Endodermal cell (in vitro differentiated cells): ENCODE measurements at regions not wholly inside any gene's neighbourhood (a gene's known extent, or its start where the extent isn't known, plus 50 kb on each side); places are given as distances from the start of the nearest gene placed in this dataset.

Experiments
- DNase-seq: peaks from one replicate; pipeline ENCODE4 v3.0.0-alpha.2; 2017
- H3K27ac ChIP-seq: 2 replicates; pipeline ENCODE4 v1.5.1; 2013; ENCODE audit warnings: mild to moderate bottlenecking, low read depth, low read length, moderate library complexity
- H3K27me3 ChIP-seq: 2 replicates; pipeline ENCODE4 v1.6.1; 2013; ENCODE audit warnings: mild to moderate bottlenecking, low read length, moderate library complexity; ENCODE audit not compliant: insufficient read depth, control insufficient read depth, poor library complexity, severe bottlenecking
- H3K36me3 ChIP-seq: 2 replicates; pipeline ENCODE4 v1.7.0; 2013; ENCODE audit warnings: mild to moderate bottlenecking, low read length, moderate library complexity; ENCODE audit not compliant: control insufficient read depth, insufficient read depth
- H3K4me1 ChIP-seq: one replicate; pipeline ENCODE4 v1.7.0; 2013; ENCODE audit warnings: low read length; ENCODE audit not compliant: control insufficient read depth, insufficient read depth
- H3K4me3 ChIP-seq: 2 replicates; pipeline ENCODE4 v1.5.1; 2013; ENCODE audit warnings: mild to moderate bottlenecking, low read length, moderate library complexity
- H3K9ac ChIP-seq: 2 replicates; pipeline ENCODE4 v1.6.1; 2013; ENCODE audit warnings: mild to moderate bottlenecking, low read length, moderate library complexity; ENCODE audit not compliant: poor library complexity, severe bottlenecking; ENCODE audit errors: extremely low read depth
- H3K9me3 ChIP-seq: 2 replicates; pipeline ENCODE4 v1.6.1; 2013; ENCODE audit warnings: mild to moderate bottlenecking, low read length, moderate library complexity; ENCODE audit not compliant: control insufficient read depth
- H3K27ac Mint-ChIP-seq: 2 replicates; pipeline ENCODE4 v1.8.0; 2020; ENCODE audit warnings: mixed read lengths
- H3K27me3 Mint-ChIP-seq: 2 replicates; pipeline ENCODE4 v1.8.0; 2021; ENCODE audit warnings: mild to moderate bottlenecking, mixed read lengths; ENCODE audit not compliant: insufficient read depth
- H3K36me3 Mint-ChIP-seq: 2 replicates; pipeline ENCODE4 v1.8.0; 2020; ENCODE audit warnings: low read depth, mixed read lengths
- H3K4me1 Mint-ChIP-seq: 2 replicates; pipeline ENCODE4 v1.8.0; 2020; ENCODE audit warnings: mixed read lengths
- H3K4me3 Mint-ChIP-seq: 2 replicates; pipeline ENCODE4 v1.8.0; 2020; ENCODE audit warnings: mild to moderate bottlenecking, moderate library complexity, mixed read lengths
- H3K9me3 Mint-ChIP-seq: 2 replicates; pipeline ENCODE4 v1.8.0; 2020; ENCODE audit warnings: mild to moderate bottlenecking, mixed read lengths
- WGBS, 2 experiments: methylation state at CpG; one replicate each; pipeline versions ENCODE4 v1.1.5 to v1.1.7; 2013; ENCODE audit warnings: missing lambda C conversion rate in 2 of 2, mixed read lengths in 1 of 2; ENCODE audit not compliant: insufficient coverage in 1 of 2, insufficient read length in 1 of 2; 5-methylcytosine and 5-hydroxymethylcytosine counted together
- TF ChIP-seq, protein P1 (sequence below): fragments of 200-600 bp; sonication (generic); conservative IDR thresholded peaks from 2 replicates; pipeline ENCODE4 v1.5.0; 2021; ENCODE audit warnings: antibody characterized with exemption, mild to moderate bottlenecking

DNA sequence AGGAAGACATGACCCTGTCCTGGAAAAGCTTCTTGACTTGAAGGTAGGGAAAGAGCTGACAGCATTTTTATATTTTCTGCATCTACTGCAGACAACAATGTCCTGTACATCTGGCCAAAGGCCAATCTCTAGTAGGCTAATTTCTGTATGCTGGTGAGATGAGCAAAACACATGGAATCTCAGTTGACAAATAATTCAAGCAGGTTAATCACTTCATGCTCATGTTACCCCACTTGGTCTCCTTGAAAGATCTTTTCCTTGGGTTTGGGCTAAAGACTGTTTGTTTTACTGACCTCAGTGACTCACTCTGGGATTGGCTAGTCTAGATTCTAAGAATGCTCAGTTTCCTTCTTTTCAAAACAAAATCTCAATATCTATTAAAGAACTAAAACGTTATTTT lies 298.8 kb downstream of the LMO7 start:
- H3K4me1 Mint-ChIP-seq, result no peaks in the 10 kb centered on the region
- no peak overlapping the region for H3K9ac ChIP-seq
- no peaks in the 10 kb centered on the region for H3K36me3 ChIP-seq
- DNase-seq, result no peak
- H3K9me3 Mint-ChIP-seq, result no peaks in the 10 kb centered on the region
- no peaks in the 10 kb centered on the region for H3K9me3 ChIP-seq
- no peaks in the 10 kb centered on the region for H3K4me1 ChIP-seq
- H3K27me3 Mint-ChIP-seq, result no peaks in the 10 kb centered on the region
- no peak overlapping the region for H3K4me3 ChIP-seq
- H3K4me3 Mint-ChIP-seq, result no peak overlapping the region
- H3K36me3 Mint-ChIP-seq, result no peaks in the 10 kb centered on the region
- TF ChIP-seq, protein P1, sequence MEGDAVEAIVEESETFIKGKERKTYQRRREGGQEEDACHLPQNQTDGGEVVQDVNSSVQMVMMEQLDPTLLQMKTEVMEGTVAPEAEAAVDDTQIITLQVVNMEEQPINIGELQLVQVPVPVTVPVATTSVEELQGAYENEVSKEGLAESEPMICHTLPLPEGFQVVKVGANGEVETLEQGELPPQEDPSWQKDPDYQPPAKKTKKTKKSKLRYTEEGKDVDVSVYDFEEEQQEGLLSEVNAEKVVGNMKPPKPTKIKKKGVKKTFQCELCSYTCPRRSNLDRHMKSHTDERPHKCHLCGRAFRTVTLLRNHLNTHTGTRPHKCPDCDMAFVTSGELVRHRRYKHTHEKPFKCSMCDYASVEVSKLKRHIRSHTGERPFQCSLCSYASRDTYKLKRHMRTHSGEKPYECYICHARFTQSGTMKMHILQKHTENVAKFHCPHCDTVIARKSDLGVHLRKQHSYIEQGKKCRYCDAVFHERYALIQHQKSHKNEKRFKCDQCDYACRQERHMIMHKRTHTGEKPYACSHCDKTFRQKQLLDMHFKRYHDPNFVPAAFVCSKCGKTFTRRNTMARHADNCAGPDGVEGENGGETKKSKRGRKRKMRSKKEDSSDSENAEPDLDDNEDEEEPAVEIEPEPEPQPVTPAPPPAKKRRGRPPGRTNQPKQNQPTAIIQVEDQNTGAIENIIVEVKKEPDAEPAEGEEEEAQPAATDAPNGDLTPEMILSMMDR, result no peak
- H3K27ac ChIP-seq, result no peak overlapping the region
- WGBS, 2 experiments, result 100% methylated on average over 1 of the region's 1 CpG; no CpG with 5 or more reads in 1 of the 2 experiments
- H3K27me3 ChIP-seq, result no peaks in the 10 kb centered on the region
- H3K27ac Mint-ChIP-seq, result no peak overlapping the region

- Histone ChIP-seq H3K27ac (no peak overlapping the region), H3K9ac (no peak overlapping the region), H3K36me3 (no peaks in the 10 kb centered on the region), H3K4me1 (no peaks in the 10 kb centered on the region), H3K4me3 (no peak overlapping the region), H3K9me3 (no peaks in the 10 kb centered on the region), H3K27me3 (no peaks in the 10 kb centered on the region)
- H3K4me3 Mint-ChIP-seq, result no peak overlapping the region
- peaks cover under 1% of the 10 kb centered on the region for H3K9me3 Mint-ChIP-seq
- H3K4me1 Mint-ChIP-seq, result no peaks in the 10 kb centered on the region
- H3K27ac Mint-ChIP-seq, result no peak overlapping the region
- no peaks in the 10 kb centered on the region for H3K36me3 Mint-ChIP-seq
- DNase-seq, result no peak
- no peaks in the 10 kb centered on the region for H3K27me3 Mint-ChIP-seq
- TF ChIP-seq, protein P1, result no peak
- WGBS, 2 experiments, result 96% methylated on average over 4 of the region's 4 CpGs; no CpG with 5 or more reads in 1 of the 2 experiments
These were observed 296.5 kb downstream of the LMO7 start for GRCh38 chr13:75932636-75933035.

DNA sequence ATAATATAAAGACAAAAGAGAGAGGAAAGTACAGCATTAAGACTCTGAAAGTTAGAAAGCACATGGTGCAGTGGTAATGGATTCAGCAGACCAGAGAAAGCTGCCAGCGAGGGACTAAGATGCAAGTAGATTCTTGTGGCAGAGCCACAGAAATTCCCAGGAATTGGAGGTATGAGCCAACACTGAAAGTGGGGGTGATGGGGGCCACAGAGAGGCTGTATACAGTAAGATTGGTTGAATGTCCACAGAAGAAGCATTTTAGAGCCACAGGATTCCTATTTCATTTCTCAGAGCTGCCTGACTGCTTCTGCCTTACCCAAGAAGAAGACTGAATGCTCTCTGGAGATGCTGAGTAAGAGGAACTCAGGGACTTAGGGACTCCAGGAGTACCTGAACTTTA lies 295.0 kb downstream of the LMO7 start:
- Mint-ChIP-seq H3K36me3 (no peaks in the 10 kb centered on the region), H3K9me3 (peaks cover 2% of the 10 kb centered on the region), H3K4me3 (no peak overlapping the region), H3K27ac (no peak overlapping the region), H3K27me3 (no peaks in the 10 kb centered on the region), H3K4me1 (no peaks in the 10 kb centered on the region)
- 93 to 100% methylated on average over 1 of the region's 1 CpG for whole genome bisulfite sequencing, 2 experiments
- DNase-seq, result no peak
- Histone ChIP-seq H3K4me1 (no peaks in the 10 kb centered on the region), H3K4me3 (no peak overlapping the region), H3K9ac (no peak overlapping the region), H3K36me3 (no peaks in the 10 kb centered on the region), H3K9me3 (no peaks in the 10 kb centered on the region), H3K27ac (no peak overlapping the region), H3K27me3 (no peaks in the 10 kb centered on the region)
- TF ChIP-seq, protein P1, result no peak
